IMR-90 (cell line): ENCODE measurements at regions not wholly inside any gene's neighbourhood (a gene's known extent, or its start where the extent isn't known, plus 50 kb on each side); places are given as distances from the start of the nearest gene placed in this dataset.

Experiments
- ATAC-seq: fragments of 200-7000 bp; cut with Tn5 transposase; 2 replicates; pipeline ENCODE4 v1.9.1; 2020; ENCODE audit warnings: low read depth, mild to moderate bottlenecking, moderate library complexity
- BruUV-seq: library from RNA; stranded (reverse); fragments of 400-500 nt; replicated peaks from 2 replicates; lab custom pipeline; 2021; lab: Mats Ljungman, UMichigan
- CTCF ChIA-PET: fragments of 300-600 bp; formaldehyde crosslinking; extraction: SDS; loops from one replicate; lab custom pipeline; 2021; ENCODE audit warnings: antibody characterized with exemption; lab: Yijun Ruan, JAX
- POLR2A ChIA-PET: fragments of 300-600 bp; sonication (Branson Sonifier 250); formaldehyde crosslinking; loops from one replicate; lab custom pipeline; 2022; ENCODE audit warnings: antibody characterized with exemption; ENCODE audit not compliant: unreplicated experiment; lab: Charles Lee
- DNase-seq: peaks from one replicate; pipeline ENCODE4 v3.0.0; 2013
- H2AFZ ChIP-seq: replicated peaks from 2 replicates; pipeline ENCODE3; 2013; ENCODE audit warnings: low read length, mild to moderate bottlenecking; ENCODE audit not compliant: poor library complexity
- H2AK5ac ChIP-seq: 2 replicates; pipeline ENCODE4 v1.6.1; 2013; ENCODE audit warnings: low read depth, low read length, inconsistent platforms
- H2AK9ac ChIP-seq: replicated peaks from 2 replicates; pipeline ENCODE3; 2013; ENCODE audit warnings: mild to moderate bottlenecking, low read depth, low read length, moderate library complexity; ENCODE audit not compliant: poor library complexity
- H2BK120ac ChIP-seq: 2 replicates; pipeline ENCODE4 v1.6.1; 2013; ENCODE audit warnings: low read depth, low read length, inconsistent platforms
- H2BK15ac ChIP-seq: 3 replicates; pipeline ENCODE4 v1.6.1; 2013; ENCODE audit warnings: low read depth, low read length, inconsistent platforms
- H2BK20ac ChIP-seq: 2 replicates; pipeline ENCODE4 v1.6.1; 2013; ENCODE audit warnings: low read depth, mild to moderate bottlenecking, inconsistent platforms, low read length, moderate library complexity
- H2BK5ac ChIP-seq: 2 replicates; pipeline ENCODE4 v1.6.1; 2013; ENCODE audit warnings: mild to moderate bottlenecking, low read depth, low read length, inconsistent platforms; ENCODE audit not compliant: poor library complexity, severe bottlenecking
- H3K14ac ChIP-seq: replicated peaks from 2 replicates; pipeline ENCODE4 v1.6.1; 2013; ENCODE audit warnings: low read depth, low read length, inconsistent platforms
- H3K18ac ChIP-seq: 2 replicates; pipeline ENCODE4 v1.6.1; 2013; ENCODE audit warnings: low read depth, low read length, control low read depth
- H3K23ac ChIP-seq: 2 replicates; pipeline ENCODE4 v1.6.1; 2013; ENCODE audit warnings: low read depth, low read length, inconsistent platforms
- H3K27ac ChIP-seq: 2 replicates; pipeline ENCODE4 v1.5.1; 2013; ENCODE audit warnings: mild to moderate bottlenecking, control low read depth, low read length; ENCODE audit not compliant: insufficient read depth
- H3K27me3 ChIP-seq: 2 replicates; pipeline ENCODE4 v1.6.1; 2013; ENCODE audit warnings: low read length; ENCODE audit not compliant: control insufficient read depth, insufficient read depth
- H3K36me3 ChIP-seq: 2 replicates; pipeline ENCODE4 v1.6.1; 2013; ENCODE audit warnings: low read length, mixed read lengths; ENCODE audit not compliant: control insufficient read depth, insufficient read depth
- H3K4ac ChIP-seq: 2 replicates; pipeline ENCODE4 v1.6.1; 2013; ENCODE audit warnings: low read depth, low read length, inconsistent platforms
- H3K4me1 ChIP-seq: 2 replicates; pipeline ENCODE4 v1.6.1; 2013; ENCODE audit warnings: low read length, mixed read lengths; ENCODE audit not compliant: control insufficient read depth, insufficient read depth
- H3K4me2 ChIP-seq: 2 replicates; pipeline ENCODE4 v1.6.1; 2013; ENCODE audit warnings: low read depth, mild to moderate bottlenecking, control low read depth, low read length, moderate library complexity
- H3K4me3 ChIP-seq: 2 replicates; pipeline ENCODE4 v1.5.1; 2013; ENCODE audit warnings: low read depth, mild to moderate bottlenecking, control low read depth, low read length, moderate library complexity; ENCODE audit not compliant: insufficient read depth
- H3K56ac ChIP-seq: 2 replicates; pipeline ENCODE4 v1.6.1; 2013; ENCODE audit warnings: low read length, inconsistent platforms; ENCODE audit not compliant: insufficient read depth; ENCODE audit errors: extremely low read depth
- H3K79me1 ChIP-seq, 2 experiments: 2 replicates each; pipeline ENCODE4 v1.6.1; 2013; ENCODE audit warnings: low read length in 2 of 2, inconsistent platforms in 1 of 2, low read depth in 1 of 2
- H3K9ac ChIP-seq: 2 replicates; pipeline ENCODE4 v1.6.1; 2013; ENCODE audit warnings: low read depth, low read length, control low read depth
- H3K9me1 ChIP-seq: 2 replicates; pipeline ENCODE4 v1.6.1; 2013; ENCODE audit warnings: low read length, inconsistent platforms; ENCODE audit not compliant: insufficient read depth
- H3K9me3 ChIP-seq: 2 replicates; pipeline ENCODE4 v1.6.1; 2013; ENCODE audit warnings: low read length; ENCODE audit not compliant: control insufficient read depth, insufficient read depth
- H4K20me1 ChIP-seq: 2 replicates; pipeline ENCODE4 v1.6.1; 2013; ENCODE audit warnings: low read length, inconsistent platforms; ENCODE audit not compliant: insufficient read depth
- H4K5ac ChIP-seq: 2 replicates; pipeline ENCODE4 v1.6.1; 2013; ENCODE audit warnings: mild to moderate bottlenecking, low read depth, low read length, control low read depth
- H4K8ac ChIP-seq, 2 experiments: 2 replicates each; pipeline ENCODE4 v1.6.1; 2013; ENCODE audit warnings: low read depth in 2 of 2, low read length in 2 of 2, control low read depth in 1 of 2, inconsistent platforms in 1 of 2
- H4K91ac ChIP-seq: 2 replicates; pipeline ENCODE4 v1.6.1; 2013; ENCODE audit warnings: low read depth, low read length, inconsistent platforms; ENCODE audit not compliant: insufficient read depth
- BHLHE40 ChIP-seq: fragments of 150-350 bp; IDR thresholded peaks from 2 replicates; pipeline ENCODE4 v1.6.1; 2016; ENCODE audit warnings: mild to moderate bottlenecking, low read depth, low read length
- CHD1 ChIP-seq: IDR thresholded peaks from 2 replicates; pipeline ENCODE4 v1.6.1; 2012; ENCODE audit warnings: low read depth, low read length, improper control_type of control experiment
- FOS ChIP-seq: fragments of 150-350 bp; IDR thresholded peaks from 2 replicates; pipeline ENCODE4 v1.6.1; 2016; ENCODE audit warnings: low read depth, low read length
- MAFK ChIP-seq: IDR thresholded peaks from 2 replicates; pipeline ENCODE4 v1.6.1; 2012; ENCODE audit warnings: low read depth, low read length, improper control_type of control experiment
- MXI1 ChIP-seq: IDR thresholded peaks from 2 replicates; pipeline ENCODE4 v1.6.1; 2012; ENCODE audit warnings: low read depth, mild to moderate bottlenecking, low read length, moderate library complexity, borderline replicate concordance
- NFE2L2 ChIP-seq: fragments of 150-350 bp; IDR thresholded peaks from 2 replicates; pipeline ENCODE4 v1.6.1; 2016; ENCODE audit warnings: low read depth, mild to moderate bottlenecking, low read length
- POLR2A ChIP-seq: IDR thresholded peaks from 2 replicates; pipeline ENCODE4 v1.6.1; 2012; ENCODE audit warnings: mild to moderate bottlenecking, low read depth, low read length
- RAD21 ChIP-seq: IDR thresholded peaks from 2 replicates; pipeline ENCODE4 v1.6.1; 2012; ENCODE audit warnings: low read length, improper control_type of control experiment
- RCOR1 ChIP-seq: IDR thresholded peaks from 2 replicates; pipeline ENCODE4 v1.6.1; 2012; ENCODE audit warnings: mild to moderate bottlenecking, low read length, improper control_type of control experiment; ENCODE audit not compliant: insufficient replicate concordance
- RFX5 ChIP-seq: IDR thresholded peaks from 2 replicates; pipeline ENCODE4 v1.8.0; 2012; ENCODE audit warnings: low read depth, mild to moderate bottlenecking, low read length, moderate library complexity
- SMC3 ChIP-seq: fragments of 150-350 bp; IDR thresholded peaks from 2 replicates; pipeline ENCODE4 v1.6.1; 2016; ENCODE audit warnings: low read depth, mild to moderate bottlenecking, antibody characterized with exemption, low read length, moderate library complexity
- WGBS, 2 experiments: methylation state at CpG; one replicate each; pipeline versions ENCODE4 v1.1.5 to v1.1.7; 2013; ENCODE audit warnings: missing lambda C conversion rate in 2 of 2; ENCODE audit not compliant: insufficient read length in 1 of 2; ENCODE audit errors: extremely low coverage in 2 of 2; 5-methylcytosine and 5-hydroxymethylcytosine counted together
- dilution Hi-C: fragments of 300-500 bp; cut with HindIII; formaldehyde crosslinking; loops from one replicate; pipeline ENCODE4 v1.14.3; 2018; ENCODE audit warnings: low sequenced_read_pairs; ENCODE audit not compliant: unreplicated experiment
- in situ Hi-C: fragments of 300-500 bp; cut with MboI; formaldehyde crosslinking; loops from 3 replicates; pipeline ENCODE4 v1.14.3; 2019; ENCODE audit warnings: low sequenced_read_pairs, inconsistent platforms, mixed read lengths
- intact Hi-C: fragments of 100-400 bp; cut with micrococcal nuclease; formaldehyde crosslinking; loops from 2 replicates; pipeline ENCODE4 v1.10.0; 2022
- TF ChIP-seq, protein P1 (sequence below): fragments of 150-350 bp; IDR thresholded peaks from 2 replicates; pipeline ENCODE4 v1.6.1; 2016; ENCODE audit warnings: low read depth, mild to moderate bottlenecking, low read length, moderate library complexity, borderline replicate concordance
- TF ChIP-seq, protein P2 (sequence below): conservative IDR thresholded peaks from 2 replicates; pipeline ENCODE4 v1.5.1; 2012; ENCODE audit warnings: mild to moderate bottlenecking, low read depth, low read length, improper control_type of control experiment

DNA sequence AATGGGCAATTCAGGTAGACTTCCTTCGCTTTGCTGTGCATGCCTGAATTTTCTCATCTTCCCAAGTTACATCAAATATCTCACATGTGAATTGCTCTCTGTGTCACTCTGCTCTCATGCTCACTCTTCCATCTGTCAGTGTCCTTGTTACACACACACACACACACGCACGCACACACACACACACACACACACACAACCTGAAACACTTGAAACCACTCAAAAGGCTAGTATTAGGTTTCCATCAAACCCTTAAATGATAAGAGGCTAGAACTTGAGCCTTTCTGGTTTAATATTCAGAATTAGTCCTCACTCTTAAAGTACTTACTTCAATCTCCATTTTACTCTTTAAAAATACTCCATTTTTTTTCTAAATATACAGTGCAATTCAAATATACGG is 282.4 kb downstream of the C11orf87 start:
- no TSS peak for BruUV-seq
- Histone ChIP-seq H2BK20ac (no peak overlapping the region), H3K27ac (no peak overlapping the region), H4K5ac (no peak overlapping the region), H3K18ac (no peak overlapping the region), H3K9ac (no peak overlapping the region), H3K27me3 (no peaks in the 10 kb centered on the region; the same call in 1 of the 2 replicates), H2BK5ac (no peak overlapping the region), H3K4me3 (no peak overlapping the region), H3K4ac (no peak overlapping the region), H3K4me1 (no peaks in the 10 kb centered on the region), H3K36me3 (no peaks in the 10 kb centered on the region), H2AFZ (no peak overlapping the region), H4K8ac (no peak overlapping the region), H3K9me1 (no peaks in the 10 kb centered on the region), H3K56ac (no peak overlapping the region), H3K23ac (no peak overlapping the region), H4K91ac (no peak overlapping the region), H2BK120ac (no peak overlapping the region), H2BK15ac (no peak overlapping the region), H3K4me2 (no peak overlapping the region), H3K14ac (no peak overlapping the region), H3K79me1 (no peaks in the 10 kb centered on the region), H2AK9ac (no peak overlapping the region), H2AK5ac (no peak overlapping the region), H4K20me1 (no peaks in the 10 kb centered on the region), H3K9me3 (no peaks in the 10 kb centered on the region)
- ChIA-PET CTCF (no interaction called here), POLR2A (no interaction called here)
- DNase-seq (no peak), ATAC-seq (no peak)
- intact Hi-C loops = loop anchor here (10.0 kb wide), 1 partner anchor 230 kb away; no protein-coding TSS in a partner anchor
- dilution Hi-C loops = no loop called here
- TF ChIP-seq, protein P1, sequence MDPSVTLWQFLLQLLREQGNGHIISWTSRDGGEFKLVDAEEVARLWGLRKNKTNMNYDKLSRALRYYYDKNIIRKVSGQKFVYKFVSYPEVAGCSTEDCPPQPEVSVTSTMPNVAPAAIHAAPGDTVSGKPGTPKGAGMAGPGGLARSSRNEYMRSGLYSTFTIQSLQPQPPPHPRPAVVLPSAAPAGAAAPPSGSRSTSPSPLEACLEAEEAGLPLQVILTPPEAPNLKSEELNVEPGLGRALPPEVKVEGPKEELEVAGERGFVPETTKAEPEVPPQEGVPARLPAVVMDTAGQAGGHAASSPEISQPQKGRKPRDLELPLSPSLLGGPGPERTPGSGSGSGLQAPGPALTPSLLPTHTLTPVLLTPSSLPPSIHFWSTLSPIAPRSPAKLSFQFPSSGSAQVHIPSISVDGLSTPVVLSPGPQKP = no peak
- TF ChIP-seq RCOR1 (no peak), MAFK (no peak), NFE2L2 (no peak), BHLHE40 (no peak), CHD1 (no peak), MXI1 (no peak), RFX5 (no peak), SMC3 (no peak), POLR2A (no peak), RAD21 (no peak), FOS (no peak)
- TF ChIP-seq, protein P2, sequence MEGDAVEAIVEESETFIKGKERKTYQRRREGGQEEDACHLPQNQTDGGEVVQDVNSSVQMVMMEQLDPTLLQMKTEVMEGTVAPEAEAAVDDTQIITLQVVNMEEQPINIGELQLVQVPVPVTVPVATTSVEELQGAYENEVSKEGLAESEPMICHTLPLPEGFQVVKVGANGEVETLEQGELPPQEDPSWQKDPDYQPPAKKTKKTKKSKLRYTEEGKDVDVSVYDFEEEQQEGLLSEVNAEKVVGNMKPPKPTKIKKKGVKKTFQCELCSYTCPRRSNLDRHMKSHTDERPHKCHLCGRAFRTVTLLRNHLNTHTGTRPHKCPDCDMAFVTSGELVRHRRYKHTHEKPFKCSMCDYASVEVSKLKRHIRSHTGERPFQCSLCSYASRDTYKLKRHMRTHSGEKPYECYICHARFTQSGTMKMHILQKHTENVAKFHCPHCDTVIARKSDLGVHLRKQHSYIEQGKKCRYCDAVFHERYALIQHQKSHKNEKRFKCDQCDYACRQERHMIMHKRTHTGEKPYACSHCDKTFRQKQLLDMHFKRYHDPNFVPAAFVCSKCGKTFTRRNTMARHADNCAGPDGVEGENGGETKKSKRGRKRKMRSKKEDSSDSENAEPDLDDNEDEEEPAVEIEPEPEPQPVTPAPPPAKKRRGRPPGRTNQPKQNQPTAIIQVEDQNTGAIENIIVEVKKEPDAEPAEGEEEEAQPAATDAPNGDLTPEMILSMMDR = no peak
- WGBS, 2 experiments = 100% methylated on average over 1 of the region's 4 CpGs; no CpG with 5 or more reads in 1 of the 2 experiments
- in situ Hi-C loops = no loop called here
